ENCODE measurements at regions not wholly inside any gene's neighbourhood (a gene's known extent, or its start where the extent isn't known, plus 50 kb on each side); places are given as distances from the start of the nearest gene placed in this dataset.

- no peak for TF ChIP-seq CTCF (conservative IDR thresholded peaks at IDR 0.05; ENCODE audit: low read depth, low read length)
- no peak for TF ChIP-seq EZH2 (IDR thresholded peaks at IDR 0.05; ENCODE audit: borderline replicate concordance, low read depth, low read length, poor library complexity, severe bottlenecking)
Measured at GRCh38 chr18:43501099-43501498, 223.8 kb upstream of the SYT4 start.

Measured in A673 (cell line).